HG03060 (cell line): ENCODE measurements at regions not wholly inside any gene's neighbourhood (a gene's known extent, or its start where the extent isn't known, plus 50 kb on each side); places are given as distances from the start of the nearest gene placed in this dataset.
"Not testable (repeated sequence)": the region's sequence is repeated elsewhere in the genome, so short reads cannot be mapped to it uniquely, and the experiment has no call there.

Source experiments
- ATAC-seq: cut with Tn5 transposase; IDR thresholded peaks from one replicate; pipeline ENCODE4 v1.9.1; 2021; ENCODE audit warnings: low read depth, moderate number of reproducible peaks; ENCODE audit not compliant: unreplicated experiment

DNA sequence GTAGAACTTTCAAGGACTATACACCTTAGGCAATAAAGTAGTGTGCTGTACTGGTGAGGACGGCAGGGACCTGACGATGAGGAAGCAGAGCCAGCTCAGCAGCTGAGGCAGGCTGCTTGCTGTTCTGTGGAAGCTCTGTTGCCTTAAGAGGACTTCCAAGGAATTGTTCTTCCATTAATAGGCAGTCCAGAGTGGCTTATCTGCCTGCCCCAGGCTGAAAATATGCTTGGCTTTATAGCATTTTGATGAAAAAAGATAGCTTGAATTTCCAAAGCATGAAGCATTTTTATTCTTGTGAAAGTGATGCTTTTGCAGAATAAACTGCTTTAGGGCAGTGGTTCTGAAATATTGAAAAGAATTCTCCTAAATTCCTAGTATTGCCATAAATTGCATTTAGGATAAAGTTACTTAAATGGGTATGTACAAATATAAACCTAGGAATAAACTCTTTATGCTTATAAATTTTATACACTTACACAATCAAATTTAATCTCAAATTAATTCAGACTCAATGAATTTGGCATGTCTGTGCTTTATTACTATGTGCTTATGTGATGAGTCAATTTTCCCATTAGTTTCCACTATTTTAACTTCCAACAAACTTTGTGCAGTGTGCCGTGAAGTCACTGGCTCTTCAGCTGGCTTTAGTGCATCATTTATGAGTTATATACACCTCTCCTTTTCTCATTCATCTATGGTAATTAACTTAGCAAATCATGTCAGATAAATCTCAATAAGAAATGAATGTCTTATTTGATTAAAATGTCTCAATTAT lies 231.0 kb upstream of the RASGRP1 start:
- no peak for ATAC-seq

DNA sequence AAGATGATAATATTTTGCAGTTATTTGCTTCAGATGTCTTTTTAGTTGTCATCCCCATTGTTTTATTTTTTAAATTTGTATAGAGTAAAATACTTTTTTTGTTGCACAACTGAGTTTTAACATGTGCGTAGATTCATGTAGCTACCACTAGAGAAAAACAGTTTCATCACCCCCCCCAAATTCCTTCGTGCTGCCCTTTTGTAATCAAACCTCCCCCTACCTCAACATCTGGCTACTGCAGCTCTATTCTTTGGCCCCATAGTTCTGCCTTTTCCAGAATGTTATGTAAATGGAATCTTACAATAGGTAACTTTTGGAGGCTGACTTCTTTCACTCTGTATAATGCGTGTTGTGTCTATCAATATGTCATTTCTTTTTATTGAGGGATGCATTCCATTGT lies 232.0 kb upstream of the RASGRP1 start:
- no peak for ATAC-seq

DNA sequence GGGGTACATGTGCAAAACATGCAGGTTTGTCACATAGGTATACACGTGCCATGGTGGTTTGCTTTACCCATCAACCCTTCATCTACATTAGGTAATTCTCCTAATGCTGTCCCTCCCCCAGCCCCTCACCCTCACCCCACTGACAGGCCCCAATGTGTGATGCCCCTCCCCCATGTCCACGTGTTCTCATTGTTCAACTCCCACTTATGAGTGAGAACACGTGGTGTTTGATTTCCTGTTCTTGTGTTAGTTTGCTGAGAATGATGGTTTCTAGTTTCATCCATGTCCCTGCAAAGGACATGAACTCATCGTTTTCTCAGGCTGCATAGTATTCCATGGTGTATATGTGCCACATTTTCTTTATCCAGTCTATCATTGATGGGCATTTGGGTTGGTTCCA lies 232.9 kb upstream of the RASGRP1 start:
- not testable (repeated sequence) for ATAC-seq

DNA sequence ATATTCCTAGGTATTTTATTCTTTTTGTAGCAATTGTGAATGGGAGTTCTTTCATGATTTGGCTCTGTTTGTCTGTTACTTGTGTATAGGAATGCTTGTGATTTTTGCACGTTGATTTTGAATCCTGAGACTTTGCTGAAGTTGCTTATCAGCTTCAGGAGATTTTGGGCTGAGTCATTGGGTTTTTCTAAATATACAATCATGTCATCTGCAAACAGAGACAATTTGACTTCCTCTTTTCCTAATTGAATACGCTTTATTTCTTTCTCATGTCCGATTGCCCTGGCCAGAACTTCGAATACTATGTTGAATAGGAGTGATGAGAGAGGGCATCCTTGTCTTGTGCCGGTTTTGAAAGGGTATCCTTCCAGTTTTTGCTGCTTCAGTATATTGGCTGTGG lies 234.6 kb upstream of the RASGRP1 start:
- ATAC-seq = not testable (repeated sequence)

DNA sequence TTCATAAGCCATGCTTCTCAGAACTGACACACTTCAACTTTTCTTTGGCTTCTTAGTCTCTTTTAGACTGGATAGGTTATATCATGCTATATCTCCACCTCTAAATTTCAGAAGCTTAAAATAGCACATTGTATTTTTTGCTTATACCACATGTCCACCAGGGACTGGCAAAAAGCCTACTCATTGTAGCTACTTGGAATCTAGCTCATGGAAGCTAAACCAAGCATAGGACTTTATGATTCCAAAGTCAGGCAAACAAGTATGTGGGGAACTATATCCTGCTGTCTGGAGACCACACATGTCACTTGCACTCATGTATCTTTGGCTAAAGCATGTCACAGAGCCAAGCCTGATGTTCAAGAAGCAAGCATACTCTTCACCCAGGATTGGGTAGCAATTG lies 245.0 kb upstream of the RASGRP1 start:
- no peak for ATAC-seq

DNA sequence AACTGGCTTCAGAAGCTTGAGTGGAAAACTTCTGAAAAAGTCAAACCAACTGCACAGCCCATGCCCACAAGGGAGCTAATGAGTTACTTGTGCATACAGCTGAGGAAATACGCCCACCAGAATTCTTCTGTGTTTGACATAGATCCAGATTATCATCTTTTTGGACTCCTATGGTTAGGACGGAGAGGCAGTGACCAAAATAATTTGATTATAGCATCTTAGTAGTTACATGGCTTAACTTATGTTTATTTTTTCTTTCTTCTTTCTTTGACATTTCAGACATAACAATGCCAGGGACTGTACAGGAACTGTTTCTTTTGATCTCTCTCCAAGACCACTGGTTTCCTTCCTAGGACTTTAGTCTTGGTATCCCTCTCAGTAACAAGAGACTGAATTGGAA lies 246.1 kb upstream of the RASGRP1 start:
- ATAC-seq = no peak

DNA sequence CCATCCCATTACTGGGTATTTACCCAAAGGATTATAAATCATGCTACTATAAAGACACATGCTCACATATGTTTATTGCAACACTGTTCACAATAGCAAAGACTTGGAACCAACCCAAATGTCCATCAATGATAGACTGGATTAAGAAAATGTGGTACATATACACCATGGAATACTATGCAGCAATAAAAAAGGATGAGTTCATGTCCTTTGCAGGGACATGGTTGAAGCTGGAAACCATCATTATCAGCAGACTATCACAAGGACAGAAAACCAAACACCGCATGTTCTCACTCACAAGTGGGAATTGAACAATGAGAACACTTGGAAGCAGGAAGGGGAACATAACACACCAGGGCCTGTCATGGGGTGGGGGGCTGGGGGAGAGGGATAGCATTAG lies 249.6 kb upstream of the RASGRP1 start:
- not testable (repeated sequence) for ATAC-seq

DNA sequence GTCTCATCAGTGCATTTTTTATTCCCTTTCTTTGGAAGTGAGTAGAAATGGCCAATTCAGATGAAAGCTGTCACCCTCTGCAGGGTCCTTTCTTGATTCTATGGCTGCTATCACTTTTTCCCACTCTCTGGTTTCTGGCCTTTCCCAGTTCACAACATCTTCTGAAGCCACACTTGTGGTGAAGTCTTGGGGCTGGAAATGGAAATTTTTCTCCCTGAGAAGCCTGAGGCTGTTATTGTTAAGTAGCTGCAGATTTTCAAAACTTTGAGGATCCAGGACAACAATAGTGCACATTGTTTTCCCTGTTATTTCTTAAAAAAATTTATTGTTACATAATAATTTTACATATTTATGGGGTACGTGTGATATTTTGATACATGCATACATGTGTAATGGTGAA lies 250.3 kb upstream of the RASGRP1 start:
- no peak for ATAC-seq

DNA sequence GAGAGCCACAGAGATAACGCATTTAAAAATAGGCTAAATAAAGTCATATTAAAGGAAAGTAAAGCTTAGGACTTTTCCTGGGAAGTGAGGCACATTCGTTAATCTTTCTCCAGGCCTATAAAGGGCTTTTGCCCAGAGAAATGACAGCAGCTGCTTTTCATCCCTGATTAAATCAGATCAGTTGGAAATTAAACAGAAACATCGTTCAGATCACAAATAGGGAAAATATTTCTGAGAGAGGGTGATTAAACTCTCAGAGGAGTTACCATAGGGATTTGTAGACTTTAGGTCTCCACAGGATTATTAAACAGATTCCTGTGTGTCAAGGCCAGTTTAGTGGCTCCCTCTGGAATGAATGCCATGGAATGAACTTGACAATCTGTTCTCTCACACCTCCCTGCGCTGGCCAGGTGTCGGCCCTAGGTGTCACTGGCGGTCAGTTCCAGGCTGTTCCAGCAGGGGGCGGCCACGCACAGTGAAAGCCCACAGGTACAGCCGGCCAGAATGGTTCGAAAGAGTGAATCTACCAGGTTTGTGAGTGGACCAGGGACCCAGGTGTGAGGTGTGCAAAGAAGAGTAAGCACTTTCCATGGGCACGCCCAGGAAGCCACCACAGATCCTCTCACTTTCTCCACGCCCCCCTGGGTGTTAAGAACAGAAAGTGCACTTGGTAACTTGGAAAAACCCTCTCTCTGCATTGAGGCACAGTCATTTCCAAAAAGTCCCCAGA lies 253.0 kb upstream of the RASGRP1 start:
- ATAC-seq = peak; percentile 65

DNA sequence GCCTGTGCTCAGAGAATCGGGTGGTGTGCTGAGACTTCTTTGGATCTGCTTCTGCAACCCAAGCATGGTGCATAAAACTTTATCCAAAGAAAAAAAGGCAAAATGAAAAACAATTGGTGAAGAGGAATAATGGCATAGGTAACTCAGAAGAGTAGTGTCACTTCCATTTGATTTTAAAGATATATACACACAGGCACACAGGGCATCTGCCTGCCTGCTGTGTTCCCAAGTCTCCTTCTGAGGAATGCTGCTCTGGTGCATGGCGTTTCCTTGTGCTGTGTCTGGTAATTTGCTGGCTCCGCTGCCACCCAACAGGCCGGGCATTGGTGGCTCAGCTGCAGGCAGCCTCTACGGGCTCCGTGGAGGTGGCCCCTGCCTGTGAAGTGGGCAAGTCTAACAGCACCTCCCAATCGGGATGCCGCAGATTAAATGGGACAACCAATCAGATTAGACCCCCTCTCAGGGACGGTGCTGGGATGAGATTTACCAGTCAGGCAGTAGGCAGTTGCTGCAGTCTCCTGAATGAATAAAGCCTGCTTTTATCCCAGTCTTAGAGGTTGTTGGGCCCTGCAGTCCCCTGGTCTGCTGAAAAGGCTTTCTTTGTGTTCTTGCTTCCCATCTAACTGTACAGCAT lies 253.7 kb upstream of the RASGRP1 start:
- no peak for ATAC-seq

DNA sequence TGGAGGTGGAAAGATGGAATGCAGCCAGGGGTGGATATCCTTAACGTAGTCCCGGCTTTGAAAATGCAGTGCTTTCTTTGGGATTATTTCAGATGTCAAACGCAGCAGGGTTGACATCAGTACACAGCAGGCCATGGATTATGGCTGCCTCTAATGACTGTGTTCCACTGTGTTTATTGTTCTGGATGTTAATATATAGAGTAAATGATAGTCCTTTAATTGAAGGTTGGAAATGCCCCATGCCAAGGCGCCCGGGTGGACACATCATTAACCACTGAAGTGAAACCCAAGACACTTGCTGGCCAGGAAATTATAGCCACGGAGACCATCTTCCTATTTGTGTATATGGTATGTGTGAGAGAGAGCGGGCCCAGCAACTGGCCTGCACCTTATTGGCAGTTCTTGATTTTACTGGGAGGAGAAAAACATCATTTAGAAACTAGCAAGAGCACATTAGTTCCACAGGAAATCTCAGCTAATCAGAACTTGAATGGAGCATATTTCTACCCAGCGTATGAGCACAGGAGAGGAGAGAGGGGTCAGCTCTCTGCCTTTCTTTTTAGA lies 254.9 kb upstream of the RASGRP1 start:
- ATAC-seq = no peak

DNA sequence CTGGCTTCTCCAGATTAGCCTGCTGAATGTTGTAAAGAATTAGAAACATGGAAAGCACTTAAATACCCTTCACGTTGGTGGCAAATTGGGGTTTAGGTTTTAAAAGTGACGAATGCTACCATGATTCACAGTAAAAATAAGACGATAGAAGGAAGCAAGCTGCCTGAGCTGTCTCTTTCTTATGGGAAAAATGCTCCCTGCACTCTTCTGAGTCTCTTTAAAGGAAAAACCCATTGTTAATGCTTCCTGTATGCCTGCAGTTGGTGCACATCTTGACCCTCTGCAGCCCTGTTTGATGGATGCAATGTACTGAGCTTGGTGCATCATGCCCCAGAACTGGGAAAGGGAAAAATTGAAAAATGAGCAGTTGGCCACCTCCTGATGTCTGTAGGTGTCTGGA lies 258.6 kb upstream of the RASGRP1 start:
- no peak for ATAC-seq

DNA sequence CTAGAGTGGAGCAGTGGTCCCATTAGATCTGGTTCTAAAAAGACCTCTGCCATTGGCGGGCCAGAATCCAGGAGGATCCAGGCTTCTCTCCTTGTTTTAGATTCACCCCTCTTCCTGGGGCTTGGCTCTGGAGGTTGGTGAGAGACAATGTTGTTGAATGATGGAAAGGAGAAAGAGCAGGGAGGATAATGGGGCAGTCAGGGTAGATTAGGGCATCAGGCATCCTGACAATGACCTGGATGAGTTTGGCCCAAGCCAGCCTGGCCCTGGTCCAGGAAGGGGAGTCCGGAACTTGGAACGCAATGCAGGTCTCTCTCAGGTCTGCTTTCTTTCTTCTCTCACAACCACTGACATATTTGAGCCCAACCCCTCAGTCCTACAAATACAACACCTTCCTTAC lies 260.1 kb upstream of the RASGRP1 start:
- no peak for ATAC-seq

DNA sequence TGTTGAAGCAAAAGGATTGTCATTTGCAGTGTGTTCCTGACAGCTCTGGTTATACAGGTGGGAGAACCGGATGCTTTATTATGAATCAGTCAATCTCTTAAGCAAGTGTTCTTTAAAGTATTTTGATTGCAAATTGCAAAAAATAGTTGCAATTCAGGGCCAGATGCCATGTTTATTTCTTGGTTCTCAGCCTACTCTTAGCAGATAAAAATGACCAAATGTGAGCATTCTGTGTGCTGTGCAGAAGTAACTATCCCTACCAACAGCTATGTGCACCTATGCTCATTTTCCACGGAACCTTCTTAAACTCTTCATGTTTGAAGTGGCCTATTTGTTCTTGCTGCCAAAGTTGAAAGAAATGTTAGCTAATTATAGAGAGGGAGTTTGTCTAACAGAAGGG lies 262.3 kb upstream of the RASGRP1 start:
- ATAC-seq = no peak

DNA sequence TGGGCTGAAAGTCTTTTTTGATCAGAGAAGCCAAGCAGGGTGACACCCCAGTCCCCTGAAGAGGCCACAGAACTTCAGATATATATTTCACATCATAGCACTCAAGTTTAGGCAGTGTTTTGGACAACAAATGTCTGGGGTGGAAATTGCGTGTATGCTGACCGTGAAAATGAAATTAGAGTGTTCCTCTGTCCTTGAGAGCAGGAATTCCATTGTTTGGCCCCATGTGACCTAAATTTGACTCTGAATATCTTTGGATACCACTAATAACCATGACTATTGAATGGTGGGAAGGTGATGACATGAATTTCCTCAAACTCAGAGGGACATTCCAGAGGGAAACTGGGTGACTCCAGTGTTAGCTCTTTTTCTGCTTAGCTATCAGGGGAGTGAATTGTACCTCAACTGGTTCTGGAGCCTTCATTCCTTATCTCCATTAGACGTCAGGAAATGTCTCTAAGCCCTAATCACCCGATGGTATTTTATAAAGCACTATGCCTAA lies 263.5 kb upstream of the RASGRP1 start:
- no peak for ATAC-seq

DNA sequence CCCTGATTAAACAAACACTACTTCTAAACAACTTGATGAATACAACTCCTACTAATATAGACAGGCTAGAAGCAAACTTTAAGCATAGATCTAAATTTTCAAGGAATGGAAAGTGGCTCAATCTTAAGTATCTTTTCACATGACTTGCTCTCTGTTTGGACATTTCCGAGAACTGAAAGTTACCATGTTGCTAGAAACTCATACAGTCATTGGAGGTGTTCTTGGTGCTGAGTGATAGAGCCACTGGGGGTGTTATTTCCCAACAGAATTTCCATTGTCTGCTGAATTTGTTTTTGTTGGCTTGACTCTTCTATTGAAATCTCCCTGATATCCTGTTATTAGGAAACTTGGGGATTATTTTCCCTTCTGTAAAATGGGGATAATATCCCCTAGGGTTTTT lies 264.5 kb upstream of the RASGRP1 start:
- ATAC-seq = no peak

DNA sequence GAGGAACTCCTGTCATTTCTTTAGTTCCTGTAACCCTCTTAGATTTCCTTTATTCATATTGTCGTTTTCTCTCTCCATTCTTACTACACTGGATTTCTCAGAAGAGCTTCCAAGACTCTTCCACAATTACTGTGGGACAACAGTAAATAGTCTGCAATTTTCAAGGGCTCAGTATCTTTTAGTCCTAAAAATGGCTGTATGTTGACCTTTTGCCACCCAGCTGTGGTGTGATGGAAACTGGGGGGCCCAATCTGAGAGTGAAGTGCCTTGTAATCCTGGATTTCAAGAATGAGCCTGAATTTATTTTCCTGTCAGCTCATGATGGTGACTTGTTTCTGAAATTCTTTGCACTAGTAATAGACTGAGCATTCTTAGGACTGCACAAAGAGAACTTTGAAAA lies 277.6 kb upstream of the RASGRP1 start:
- no peak for ATAC-seq

DNA sequence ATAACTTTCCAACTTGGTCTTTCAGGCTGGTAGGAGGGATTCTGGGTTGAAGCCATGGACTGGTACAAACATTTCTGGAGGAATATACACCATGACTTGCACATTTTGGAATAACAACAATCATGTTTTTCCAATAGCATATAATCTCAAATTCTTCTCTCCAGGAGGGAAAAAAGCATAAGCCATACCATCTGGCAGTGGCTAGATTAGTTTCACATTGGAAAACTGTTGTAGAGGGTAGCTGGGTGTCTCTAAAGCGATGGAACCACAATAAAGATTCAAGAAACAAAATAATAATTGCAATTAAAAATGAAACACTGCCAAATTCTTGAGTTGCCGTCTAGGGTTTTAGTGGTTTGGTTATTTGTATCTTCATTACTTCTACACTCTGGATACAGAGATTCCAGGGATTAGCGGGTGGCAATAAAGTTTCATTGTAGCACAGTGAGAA lies 278.5 kb upstream of the RASGRP1 start:
- no peak for ATAC-seq

DNA sequence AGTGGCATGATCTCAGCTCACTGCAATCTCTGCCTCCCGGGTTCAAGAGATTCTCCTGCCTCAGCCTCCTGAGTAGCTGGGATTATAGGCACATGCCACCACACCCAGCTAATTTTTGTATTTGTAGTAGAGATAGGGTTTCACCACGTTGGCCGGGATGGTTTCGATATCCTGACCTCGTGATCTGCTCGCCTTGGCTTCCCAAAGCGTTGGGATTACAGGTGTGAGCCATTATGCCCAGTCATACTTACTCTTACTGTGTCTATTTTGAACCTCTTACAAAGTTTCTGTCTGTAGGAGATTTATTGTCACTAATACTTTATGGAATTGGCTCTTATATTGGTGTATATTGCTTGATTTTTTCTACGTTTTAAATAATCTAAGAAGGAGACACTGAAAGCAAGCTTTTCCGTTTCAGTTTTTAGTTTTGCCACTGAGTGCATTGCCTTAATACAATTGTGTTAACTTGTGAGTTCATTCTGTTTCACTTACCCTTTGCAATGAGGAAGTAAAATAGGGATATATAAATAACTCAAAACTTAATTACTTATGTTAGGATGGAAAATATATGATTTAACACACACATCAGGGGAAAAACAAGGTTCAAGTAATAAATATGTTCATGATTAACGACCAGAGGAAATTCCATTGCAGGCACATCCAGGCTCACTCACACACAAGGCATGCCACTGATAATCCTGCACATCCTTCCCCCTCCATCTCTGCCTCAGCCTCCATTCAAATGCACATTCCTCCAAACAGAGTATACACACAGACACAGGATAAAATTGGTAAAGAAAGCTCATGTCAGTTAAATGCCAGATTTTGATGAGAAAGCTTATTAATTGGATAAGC lies 279.3 kb upstream of the RASGRP1 start:
- ATAC-seq = no peak

DNA sequence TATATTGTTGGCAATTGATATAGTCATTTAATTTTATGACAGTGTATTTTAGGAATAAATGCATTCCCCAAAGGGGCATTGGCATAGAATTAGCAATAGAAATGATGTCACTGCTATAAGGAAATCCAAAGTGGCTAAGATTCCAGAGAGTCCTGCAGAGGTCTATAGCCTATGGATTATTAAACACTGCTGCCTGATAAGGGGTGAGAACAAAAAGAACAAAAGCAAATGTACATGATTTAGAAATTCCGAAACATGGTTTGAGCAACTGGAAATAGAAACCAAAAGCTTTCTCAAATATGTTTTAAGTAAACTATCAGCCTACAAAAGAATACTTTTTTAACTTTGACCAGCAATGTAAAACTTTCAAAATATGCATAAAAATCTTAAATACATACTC lies 280.1 kb upstream of the RASGRP1 start:
- no peak for ATAC-seq
